HK-2 (cell line): ENCODE measurements at regions not wholly inside any gene's neighbourhood (a gene's known extent, or its start where the extent isn't known, plus 50 kb on each side); places are given as distances from the start of the nearest gene placed in this dataset.
"Not testable (repeated sequence)": the region's sequence is repeated elsewhere in the genome, so short reads cannot be mapped to it uniquely, and the experiment has no call there.

ENCODE experiments used
- DNase-seq: peaks from one replicate; pipeline ENCODE4 v3.0.0-alpha.2; 2018; ENCODE audit not compliant: unreplicated experiment

GRCh38 chr10:8310930-8311329 lies 256.4 kb downstream of the GATA3 start:
- DNase-seq = no peak

GRCh38 chr10:8311526-8312070 lies 257.1 kb downstream of the GATA3 start:
- no peak for DNase-seq

GRCh38 chr10:8312079-8312478 lies 257.6 kb downstream of the GATA3 start:
- no peak for DNase-seq

- DNase-seq = no peak
Observed at GRCh38 chr10:8312781-8313180, 258.3 kb downstream of the GATA3 start.

GRCh38 chr10:8314486-8314885 lies 260.0 kb downstream of the GATA3 start:
- DNase-seq = no peak

GRCh38 chr10:8315619-8316021 lies 261.1 kb downstream of the GATA3 start:
- DNase-seq = no peak

GRCh38 chr10:8316284-8316683 lies 261.8 kb downstream of the GATA3 start:
- DNase-seq = no peak

- DNase-seq = not testable (repeated sequence)
Observed at GRCh38 chr10:8318429-8318828, 263.9 kb downstream of the GATA3 start.

- DNase-seq = no peak
Observed at GRCh38 chr10:8318956-8319355, 264.5 kb downstream of the GATA3 start.

GRCh38 chr10:8319704-8320103 lies 265.2 kb downstream of the GATA3 start:
- no peak for DNase-seq

- DNase-seq = no peak
Observed at GRCh38 chr10:8321990-8322389, 267.5 kb downstream of the GATA3 start.

GRCh38 chr10:8323428-8324054 lies 269.1 kb downstream of the GATA3 start:
- DNase-seq = no peak

- no peak for DNase-seq
Observed at GRCh38 chr10:8325024-8325980, 270.8 kb downstream of the GATA3 start.

- DNase-seq = no peak
Observed at GRCh38 chr10:8326396-8327139, 272.1 kb downstream of the GATA3 start.

- no peak for DNase-seq
Observed at GRCh38 chr10:8327140-8327423, 272.6 kb downstream of the GATA3 start.

GRCh38 chr10:8331387-8331786 lies 276.9 kb downstream of the GATA3 start:
- no peak for DNase-seq

- DNase-seq = peak; percentile 17
Observed at GRCh38 chr10:8331896-8332729, 277.6 kb downstream of the GATA3 start.

GRCh38 chr10:8332730-8333111 lies 278.2 kb downstream of the GATA3 start:
- DNase-seq = no peak

- DNase-seq = no peak
Observed at GRCh38 chr10:8334631-8335030, 280.1 kb downstream of the GATA3 start.

GRCh38 chr10:8336629-8337331 lies 282.3 kb downstream of the GATA3 start:
- DNase-seq = no peak

- DNase-seq = no peak
Observed at GRCh38 chr10:8337332-8337651, 282.8 kb downstream of the GATA3 start.
